ENCODE measurements at regions not wholly inside any gene's neighbourhood (a gene's known extent, or its start where the extent isn't known, plus 50 kb on each side); places are given as distances from the start of the nearest gene placed in this dataset.

DNA sequence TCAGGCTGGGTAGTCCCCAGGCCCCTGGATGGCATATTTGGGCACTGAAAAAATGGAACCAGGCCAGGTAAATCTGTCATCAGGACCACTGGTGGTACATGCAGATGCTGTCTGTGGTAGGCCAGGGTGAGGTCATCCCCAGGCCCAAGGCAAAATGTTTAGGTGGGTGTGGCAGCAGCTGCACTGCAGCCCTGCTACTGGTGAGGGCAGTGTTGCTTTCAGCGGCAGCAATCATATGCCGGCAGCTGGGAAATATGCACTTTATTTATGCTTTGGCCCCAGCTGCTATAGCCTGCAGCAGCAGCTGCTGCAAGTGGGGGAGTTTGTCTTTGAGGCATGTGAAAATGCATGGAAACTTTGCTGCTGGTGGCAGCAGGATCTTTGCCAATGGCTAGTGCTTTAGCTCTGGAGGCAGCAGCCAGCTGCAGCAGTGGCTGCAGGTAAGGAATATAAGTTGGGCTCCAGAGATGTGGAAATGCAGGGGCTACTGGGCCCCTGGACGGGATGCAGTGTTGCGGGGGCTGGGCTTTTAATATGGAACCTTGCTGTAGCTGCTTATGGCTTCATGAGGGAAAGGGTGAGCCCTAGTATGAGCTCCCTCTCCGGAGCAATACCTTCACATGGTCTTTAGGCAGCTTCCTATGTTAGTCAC, 365.7 kb upstream of the CADM1 start:
- DNase-seq (ENCODE audit: extremely low spot score) = peak; percentile 71
- ChIA-PET CTCF (interaction anchor here (0.8 to 3.0 kb wide), 20 partner anchors 13 to 357 kb away, joined by 3 to 11 read pairs (median 4); no protein-coding TSS in a partner anchor), POLR2A (interaction anchor here (0.9 to 1.2 kb wide), 2 partner anchors 52 to 55 kb away, joined by 3 read pairs; no protein-coding TSS in a partner anchor)
- TF ChIP-seq, protein P1, sequence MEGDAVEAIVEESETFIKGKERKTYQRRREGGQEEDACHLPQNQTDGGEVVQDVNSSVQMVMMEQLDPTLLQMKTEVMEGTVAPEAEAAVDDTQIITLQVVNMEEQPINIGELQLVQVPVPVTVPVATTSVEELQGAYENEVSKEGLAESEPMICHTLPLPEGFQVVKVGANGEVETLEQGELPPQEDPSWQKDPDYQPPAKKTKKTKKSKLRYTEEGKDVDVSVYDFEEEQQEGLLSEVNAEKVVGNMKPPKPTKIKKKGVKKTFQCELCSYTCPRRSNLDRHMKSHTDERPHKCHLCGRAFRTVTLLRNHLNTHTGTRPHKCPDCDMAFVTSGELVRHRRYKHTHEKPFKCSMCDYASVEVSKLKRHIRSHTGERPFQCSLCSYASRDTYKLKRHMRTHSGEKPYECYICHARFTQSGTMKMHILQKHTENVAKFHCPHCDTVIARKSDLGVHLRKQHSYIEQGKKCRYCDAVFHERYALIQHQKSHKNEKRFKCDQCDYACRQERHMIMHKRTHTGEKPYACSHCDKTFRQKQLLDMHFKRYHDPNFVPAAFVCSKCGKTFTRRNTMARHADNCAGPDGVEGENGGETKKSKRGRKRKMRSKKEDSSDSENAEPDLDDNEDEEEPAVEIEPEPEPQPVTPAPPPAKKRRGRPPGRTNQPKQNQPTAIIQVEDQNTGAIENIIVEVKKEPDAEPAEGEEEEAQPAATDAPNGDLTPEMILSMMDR (IDR thresholded peaks at IDR 0.05; ENCODE audit: control extremely low read depth, extremely low read depth, low read depth, missing control alignments) = peak; percentile 72

DNA sequence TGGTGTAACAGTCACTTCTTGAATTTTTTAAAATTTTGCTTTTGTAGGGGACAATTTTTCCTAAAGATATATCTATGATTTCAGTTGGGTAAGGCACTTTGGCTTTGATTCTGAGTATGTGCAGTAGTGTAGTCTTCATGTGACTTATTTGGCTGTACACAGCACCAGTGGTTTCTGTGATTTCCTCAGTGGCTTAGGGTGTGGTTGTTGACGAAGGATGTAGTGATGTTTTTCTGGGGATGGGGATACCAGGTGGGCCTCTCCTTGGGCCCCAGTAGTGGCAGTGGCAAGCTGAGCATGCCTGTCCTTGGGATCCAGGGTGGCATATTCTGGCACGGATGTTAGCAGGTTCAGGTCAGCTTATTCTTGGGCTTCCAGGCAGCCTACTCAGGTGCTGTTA, 364.9 kb upstream of the CADM1 start:
- ChIA-PET CTCF (interaction anchor here (1.0 to 3.0 kb wide), 10 partner anchors 14 to 355 kb away, joined by 3 to 11 read pairs (median 6); no protein-coding TSS in a partner anchor), POLR2A (interaction anchor here (1.2 kb wide), 1 partner anchor 52 kb away, joined by 3 read pairs; no protein-coding TSS in a partner anchor)
- TF ChIP-seq, protein P1 (IDR thresholded peaks at IDR 0.05; ENCODE audit: control extremely low read depth, extremely low read depth, low read depth, missing control alignments) = no peak
- DNase-seq (ENCODE audit: extremely low spot score) = no peak

DNA sequence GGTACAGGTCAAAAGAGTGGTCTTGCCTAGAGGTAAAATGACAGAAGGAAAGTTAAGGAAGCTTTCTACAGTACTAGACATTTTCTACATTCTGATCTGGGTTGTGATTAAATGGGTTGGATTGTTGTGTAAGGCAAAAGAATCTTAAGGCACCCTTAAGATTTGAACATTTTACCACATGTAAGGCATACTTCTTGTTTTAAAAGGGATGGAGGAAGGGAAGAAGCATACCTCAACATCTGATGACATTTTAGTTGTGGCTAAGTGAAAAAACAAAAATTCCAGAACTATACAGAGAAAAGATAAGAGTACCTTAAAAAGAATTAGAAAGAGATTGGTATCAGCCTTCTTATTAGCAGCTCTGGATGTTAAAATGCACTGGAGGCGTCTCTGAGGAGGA, 356.0 kb upstream of the CADM1 start:
- ChIA-PET POLR2A (no interaction called here), CTCF (no interaction called here)
- TF ChIP-seq, protein P1 (IDR thresholded peaks at IDR 0.05; ENCODE audit: control extremely low read depth, extremely low read depth, low read depth, missing control alignments) = no peak
- DNase-seq (ENCODE audit: extremely low spot score) = no peak

DNA sequence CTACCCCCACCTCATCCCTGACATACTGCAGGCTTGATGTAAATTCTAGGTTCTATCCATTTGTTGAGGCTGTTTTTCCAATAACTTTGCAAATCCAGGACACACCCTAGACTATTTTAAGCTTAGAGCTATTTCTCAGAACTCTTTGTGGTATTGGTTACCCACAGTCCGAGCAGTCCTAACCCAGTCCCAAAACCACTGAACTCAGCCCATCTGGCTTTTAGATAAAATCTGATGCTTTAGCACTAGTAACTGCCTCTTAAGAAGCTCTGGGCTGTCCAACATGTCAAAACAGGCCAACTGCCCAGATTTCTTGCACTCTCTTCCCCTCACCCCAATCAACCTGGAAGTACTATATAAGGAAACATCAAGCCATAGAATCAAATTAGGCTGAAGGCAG, 344.4 kb upstream of the CADM1 start:
- no peak for DNase-seq (ENCODE audit: extremely low spot score)
- TF ChIP-seq, protein P1 (IDR thresholded peaks at IDR 0.05; ENCODE audit: control extremely low read depth, extremely low read depth, low read depth, missing control alignments) = no peak
- ChIA-PET POLR2A (no interaction called here), CTCF (interaction anchor here (1.6 kb wide), 1 partner anchor 13 kb away, joined by 4 read pairs; no protein-coding TSS in a partner anchor)

DNA sequence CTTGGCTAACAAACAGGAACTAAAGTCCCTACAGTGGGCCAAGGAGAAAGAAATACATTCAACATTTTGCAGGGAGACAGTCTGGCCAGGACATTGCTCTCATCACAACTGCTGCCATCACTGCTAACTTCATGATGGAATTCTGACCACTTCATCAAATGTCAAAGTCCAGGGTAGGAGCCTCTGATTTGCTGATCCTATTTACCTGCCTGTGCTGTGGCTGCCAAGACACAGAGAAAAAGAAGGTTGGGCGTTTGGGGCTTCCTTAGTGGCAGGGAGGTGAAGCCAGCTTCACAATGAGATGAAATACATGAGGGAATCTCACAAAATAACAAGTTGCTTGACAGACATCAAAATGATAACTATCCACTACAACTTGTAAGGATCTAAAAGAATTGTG, 343.9 kb upstream of the CADM1 start:
- DNase-seq (ENCODE audit: extremely low spot score) = no peak
- ChIA-PET POLR2A (no interaction called here), CTCF (interaction anchor here (1.6 kb wide), 1 partner anchor 13 kb away, joined by 4 read pairs; no protein-coding TSS in a partner anchor)
- TF ChIP-seq, protein P1 (IDR thresholded peaks at IDR 0.05; ENCODE audit: control extremely low read depth, extremely low read depth, low read depth, missing control alignments) = no peak

DNA sequence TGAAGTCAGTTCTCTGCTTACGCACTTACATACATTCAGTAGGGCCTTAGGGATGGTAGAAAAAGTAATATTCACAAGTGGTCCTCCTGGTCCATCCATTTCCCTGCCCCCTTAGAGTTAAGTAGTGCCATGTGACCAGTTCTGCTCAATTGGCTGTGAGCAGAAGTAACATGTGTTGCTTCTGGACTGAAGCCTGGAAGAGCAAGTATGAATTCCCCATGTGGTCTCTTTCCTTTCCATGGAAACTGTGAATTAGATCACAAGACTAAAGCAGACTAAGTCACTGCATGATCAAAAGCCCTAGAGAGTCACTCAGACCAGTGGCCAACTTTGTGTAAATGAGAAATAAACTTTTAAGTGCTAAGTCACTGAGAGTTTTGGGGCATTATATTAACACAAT, 341.7 kb upstream of the CADM1 start:
- POLR2A ChIA-PET = no interaction called here
- TF ChIP-seq, protein P1 (IDR thresholded peaks at IDR 0.05; ENCODE audit: control extremely low read depth, extremely low read depth, low read depth, missing control alignments) = no peak
- no peak for DNase-seq (ENCODE audit: extremely low spot score)
- CTCF ChIA-PET = no interaction called here

All from GM10248 (cell line).